ENCODE measurements at regions not wholly inside any gene's neighbourhood (a gene's known extent, or its start where the extent isn't known, plus 50 kb on each side); places are given as distances from the start of the nearest gene placed in this dataset.

DNA sequence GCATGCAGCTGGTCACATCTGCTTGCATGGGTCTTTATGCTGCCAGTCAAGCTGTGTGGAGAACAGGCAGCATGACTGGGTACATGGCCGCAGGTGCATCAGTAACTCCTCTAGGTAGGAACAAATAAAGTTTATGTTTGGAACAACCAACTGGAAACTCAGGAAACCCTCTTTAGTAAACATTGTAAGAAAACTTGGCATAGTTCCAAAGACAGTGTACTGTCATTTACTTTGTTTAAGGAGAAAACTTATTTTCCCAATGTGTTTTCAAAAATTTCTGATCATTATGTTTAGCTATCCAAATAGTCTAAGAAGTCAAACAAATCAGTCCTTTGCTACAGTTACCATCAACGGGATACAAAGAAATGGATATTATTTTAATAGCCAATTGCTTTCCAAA lies 386.0 kb downstream of the CHSY3 start:
- no peak for DNase-seq

DNA sequence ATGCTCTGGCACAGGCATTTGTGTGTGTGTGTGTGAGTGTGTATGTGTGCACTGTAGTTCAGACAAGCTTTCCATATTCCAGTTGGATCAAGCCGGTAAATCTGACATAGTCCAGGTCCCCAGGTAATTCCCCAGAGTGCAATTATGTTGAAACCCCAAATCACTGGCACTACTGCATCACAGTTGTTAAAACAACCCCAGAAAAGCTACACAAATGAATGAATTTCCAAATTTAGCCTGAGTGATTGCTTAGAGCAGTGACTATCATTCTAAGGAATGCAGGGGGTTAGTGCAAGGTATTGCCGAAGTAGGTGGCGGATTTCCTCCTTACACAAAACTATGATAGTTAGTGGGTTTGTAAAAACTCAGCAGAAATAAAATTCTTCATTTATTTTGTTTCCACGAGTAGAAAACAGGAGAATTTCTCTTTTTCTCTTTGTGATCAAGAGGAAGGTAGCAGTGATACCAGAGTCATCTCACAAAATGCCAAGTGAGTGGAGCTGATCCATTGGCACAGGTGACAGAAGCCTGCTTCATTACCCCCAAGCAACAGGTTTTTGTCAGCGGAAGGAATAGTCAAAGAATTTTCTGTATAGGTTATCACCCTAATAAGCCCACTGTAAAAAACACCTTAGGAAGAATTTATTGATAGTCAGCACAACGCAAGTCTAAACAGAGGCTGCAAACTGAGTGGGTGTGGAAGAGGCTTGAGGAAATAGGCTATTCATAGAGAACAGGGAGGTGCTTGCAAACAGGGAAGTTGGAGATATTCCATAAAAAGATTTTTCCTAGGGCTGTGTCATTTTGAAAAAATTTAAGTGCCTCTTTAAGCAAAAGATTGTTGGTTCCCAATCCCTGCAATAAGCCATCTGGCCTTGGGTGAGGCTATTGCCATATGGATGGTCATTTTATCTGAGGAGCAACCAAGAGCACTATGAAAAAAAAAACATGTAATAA lies 385.1 kb downstream of the CHSY3 start:
- no peak for DNase-seq

DNA sequence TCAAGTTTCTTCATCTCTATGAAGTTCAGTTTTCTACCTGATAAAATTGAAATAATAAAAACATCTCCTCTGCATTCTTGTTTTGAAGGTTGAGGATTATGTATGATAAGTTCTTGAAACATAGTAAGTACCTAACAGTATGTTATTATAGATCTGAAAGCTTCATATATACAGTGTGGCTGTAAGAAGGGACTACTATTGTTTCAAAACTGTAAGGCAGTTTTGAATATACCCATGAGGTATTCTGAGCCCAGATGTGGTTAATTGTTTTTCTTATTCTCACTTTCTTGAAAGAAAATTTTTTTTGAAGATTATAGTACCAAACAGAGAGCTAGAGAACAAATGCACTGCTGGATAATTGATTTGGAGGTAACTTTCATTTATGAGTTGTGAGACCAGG lies 383.2 kb downstream of the CHSY3 start:
- DNase-seq: no peak

DNA sequence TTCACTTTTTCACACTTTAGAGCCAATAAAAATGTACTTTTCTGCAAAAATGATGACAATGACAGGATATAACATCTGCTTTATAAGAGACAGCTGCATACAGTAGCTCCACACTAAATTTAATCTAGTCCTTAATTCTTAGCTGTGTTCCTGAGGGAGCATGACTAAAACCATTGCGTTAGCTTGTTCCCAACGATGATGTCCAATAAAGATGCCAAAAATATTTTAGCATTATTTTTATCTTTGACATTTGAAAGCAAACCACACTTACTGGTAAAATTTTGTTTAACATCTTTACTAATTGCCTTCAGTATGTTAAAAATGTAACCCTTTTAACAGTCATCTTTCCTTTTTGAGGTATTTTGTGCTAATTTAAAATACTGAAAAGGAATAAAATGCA lies 382.7 kb downstream of the CHSY3 start:
- DNase-seq: no peak

DNA sequence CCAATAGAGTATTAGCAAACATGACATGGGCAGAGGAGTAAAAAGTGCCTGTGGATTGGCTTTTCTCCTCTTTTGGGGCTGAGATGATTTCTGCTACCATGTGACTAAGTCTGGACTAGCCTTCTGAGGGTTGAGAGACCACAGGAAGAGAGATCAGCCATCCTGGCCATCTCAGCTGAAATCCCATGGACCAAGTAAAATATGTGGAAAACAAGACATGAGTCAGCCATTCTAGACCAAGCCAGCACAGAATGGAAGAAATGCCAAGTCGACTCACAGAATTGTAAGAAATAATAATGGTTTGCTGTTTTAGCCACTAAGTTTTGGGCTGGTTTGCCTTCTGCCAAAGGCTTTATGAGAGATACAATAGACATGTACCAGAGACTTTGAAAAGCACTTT lies 377.8 kb downstream of the CHSY3 start:
- no peak for DNase-seq

DNA sequence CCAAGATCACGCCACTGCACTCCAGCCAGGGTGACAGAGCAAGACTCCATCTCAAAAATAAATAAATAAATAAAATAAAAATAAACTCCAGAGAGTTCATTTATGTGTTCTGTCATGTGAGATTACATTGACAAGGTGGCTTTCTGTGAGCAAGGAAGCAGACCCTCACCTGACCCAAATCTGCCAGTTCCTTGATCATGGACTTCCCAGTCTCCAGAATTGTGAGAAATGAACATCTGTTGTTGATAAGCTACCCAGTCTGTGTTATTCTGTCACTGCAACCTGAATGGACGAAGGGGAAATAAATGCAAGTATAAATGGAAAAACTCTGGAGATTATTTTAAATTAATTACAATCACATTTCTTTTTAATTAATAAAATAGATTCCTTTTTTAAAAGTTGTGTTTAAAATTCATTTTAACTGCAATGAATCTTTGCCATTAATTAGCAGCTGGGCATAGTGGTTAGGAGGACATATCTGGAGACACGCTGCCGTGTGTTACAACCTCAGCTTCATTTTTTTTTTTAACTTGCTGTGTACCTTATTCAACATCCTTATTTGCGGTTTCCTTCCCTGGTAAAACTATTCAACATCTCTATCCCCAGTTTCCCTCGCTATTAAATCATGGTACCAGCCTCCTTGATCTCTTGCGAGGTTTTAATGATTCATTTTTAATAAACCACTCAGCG lies 376.4 kb downstream of the CHSY3 start:
- no peak for DNase-seq

DNA sequence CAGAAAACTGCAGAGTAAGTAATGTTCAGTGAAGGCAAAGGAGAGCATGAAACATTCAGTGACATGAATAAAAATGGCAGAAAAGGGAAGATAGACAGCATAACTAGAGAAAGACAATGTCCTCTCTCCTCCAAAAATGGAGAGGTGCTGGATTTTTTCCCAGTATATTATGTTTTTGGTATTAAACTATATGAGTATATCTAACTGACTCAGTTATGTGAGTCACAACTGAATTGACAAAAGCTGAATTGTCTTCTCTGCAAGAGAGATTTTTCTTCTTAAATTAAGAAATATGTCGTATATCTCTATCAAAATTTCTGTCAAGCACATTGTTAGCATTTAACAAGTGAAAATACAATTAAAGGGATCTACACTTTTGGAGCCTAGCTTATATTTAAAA lies 375.1 kb downstream of the CHSY3 start:
- no peak for DNase-seq

DNA sequence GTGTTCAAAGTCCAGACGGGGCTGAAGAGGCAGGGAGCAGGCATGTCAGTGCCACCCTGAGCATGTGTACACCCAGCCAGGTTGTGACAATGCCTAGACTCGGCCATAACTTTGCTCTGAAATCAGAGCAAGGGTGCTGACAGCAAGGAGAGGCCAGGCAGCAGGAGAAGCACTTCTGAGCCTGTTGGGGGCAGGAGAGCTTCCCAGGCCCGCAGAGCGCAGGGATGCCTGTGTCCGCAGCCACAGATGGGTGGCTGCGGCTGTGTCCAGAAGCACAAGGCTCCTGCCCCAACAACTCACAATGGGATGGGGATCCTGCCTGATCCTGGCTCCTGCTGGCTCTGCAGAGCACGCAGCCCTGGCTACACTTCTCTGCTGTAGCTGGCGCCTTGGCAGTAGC lies 373.9 kb downstream of the CHSY3 start:
- no peak for DNase-seq

DNA sequence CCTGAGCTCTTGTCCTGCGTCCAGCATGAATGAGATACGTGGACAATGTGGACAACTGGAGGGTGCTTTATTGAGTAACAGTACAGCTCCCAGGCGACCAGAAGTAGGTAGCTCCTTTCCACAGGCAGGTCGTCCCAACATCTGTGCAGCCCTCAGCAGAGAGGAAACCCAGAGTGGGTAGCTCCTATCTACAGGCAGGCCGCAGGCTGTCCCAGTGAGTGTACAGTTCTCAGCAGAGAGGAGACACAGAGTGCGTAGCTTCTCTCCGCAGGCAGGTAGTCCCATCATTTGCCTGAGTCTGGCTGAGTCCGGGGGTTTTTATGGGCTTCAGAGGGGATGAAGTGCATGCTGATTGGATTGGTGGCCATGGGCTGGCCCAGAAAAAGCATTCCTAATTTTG lies 373.3 kb downstream of the CHSY3 start:
- no peak for DNase-seq

DNA sequence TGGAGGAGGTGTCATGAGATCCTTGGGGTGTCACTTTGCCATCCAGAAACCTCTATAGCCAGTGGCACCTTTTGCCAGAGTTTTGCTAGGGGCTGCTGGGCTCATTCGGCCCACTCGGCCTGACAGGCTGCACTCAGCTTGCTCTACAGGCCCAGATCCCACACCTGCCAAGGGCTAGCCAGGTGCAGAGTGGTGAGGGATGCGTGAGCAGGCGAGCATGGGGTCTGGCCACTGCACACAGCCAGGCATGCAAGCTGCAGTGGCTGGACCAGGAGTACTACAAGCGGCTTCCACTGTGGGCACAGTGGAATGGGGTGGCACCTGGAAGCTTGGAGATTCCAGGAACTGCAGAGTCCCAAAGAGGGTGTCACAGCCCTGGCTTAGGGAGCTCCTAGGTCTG lies 372.7 kb downstream of the CHSY3 start:
- no peak for DNase-seq

DNA sequence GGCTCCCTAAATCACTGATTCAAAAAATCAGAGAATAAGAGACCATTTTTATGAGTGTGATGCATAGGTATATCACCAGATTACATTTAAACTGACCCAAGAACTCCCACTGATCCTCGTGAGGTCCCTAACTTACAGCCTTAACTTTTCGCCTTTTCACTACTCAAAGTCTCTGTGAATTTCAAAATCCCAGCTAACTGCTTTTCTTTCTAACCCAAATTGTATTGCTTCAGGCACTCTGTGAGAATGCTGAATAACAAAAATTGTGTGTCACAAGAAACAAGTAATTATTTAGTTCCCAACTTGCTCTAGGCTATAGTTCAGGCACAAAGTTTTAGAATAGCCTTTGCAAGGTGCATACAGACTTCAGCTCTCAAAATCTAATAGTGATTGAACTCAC lies 368.6 kb downstream of the CHSY3 start:
- DNase-seq: no peak

DNA sequence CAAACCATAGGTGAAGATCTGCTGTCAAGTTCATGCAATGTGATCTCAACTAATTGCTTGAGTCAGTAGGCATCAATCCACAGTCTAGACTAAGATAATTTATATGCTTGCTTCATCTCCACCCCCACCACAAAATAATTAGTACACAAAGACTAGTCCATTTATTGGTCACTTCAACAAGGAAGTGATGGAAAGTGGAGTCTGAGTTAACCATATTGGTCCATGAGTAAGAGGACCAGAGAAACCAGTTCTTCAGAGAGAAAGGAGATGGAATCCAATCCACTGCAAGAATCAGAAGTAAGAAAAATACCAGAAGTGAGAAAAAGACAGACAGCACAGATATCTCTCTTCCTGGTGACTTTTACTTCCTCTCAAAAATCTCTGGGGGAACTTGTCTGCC lies 366.5 kb downstream of the CHSY3 start:
- DNase-seq: no peak

DNA sequence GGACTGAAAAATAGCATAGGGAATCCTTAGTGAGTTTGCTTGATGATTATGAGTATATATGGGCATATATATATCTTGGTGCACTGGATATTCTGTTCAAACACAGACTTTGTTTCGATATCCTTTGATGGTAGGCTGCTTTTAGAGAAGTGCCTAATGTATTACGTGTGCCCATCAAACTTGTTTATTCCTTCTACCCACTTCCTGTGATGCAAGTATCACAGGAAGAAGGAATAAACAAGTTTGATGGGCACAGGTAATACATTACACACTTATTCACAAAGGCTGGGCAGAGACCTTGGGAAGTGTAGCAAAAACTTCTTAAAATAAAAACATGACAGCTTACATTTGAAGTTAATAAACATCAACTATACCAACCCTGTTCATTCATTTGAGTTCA lies 364.2 kb downstream of the CHSY3 start:
- no peak for DNase-seq

DNA sequence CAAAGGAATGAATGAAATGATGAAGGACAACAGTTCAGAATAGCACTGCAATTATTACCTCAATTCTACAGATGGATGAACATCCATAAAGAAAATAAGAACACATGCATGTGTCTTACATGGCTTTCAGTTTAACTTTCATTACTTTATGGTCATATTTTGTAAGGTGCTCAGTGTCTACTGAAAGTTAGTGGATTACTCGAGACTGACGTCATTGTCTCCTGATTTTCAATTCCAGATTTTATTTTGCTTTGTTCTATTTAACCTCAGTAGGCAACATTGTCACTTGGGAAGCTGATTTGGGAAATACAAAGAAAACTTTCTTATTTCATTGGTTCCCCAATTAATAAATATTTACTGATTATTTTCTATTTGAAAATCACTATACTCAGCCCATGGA lies 363.7 kb downstream of the CHSY3 start:
- no peak for DNase-seq

DNA sequence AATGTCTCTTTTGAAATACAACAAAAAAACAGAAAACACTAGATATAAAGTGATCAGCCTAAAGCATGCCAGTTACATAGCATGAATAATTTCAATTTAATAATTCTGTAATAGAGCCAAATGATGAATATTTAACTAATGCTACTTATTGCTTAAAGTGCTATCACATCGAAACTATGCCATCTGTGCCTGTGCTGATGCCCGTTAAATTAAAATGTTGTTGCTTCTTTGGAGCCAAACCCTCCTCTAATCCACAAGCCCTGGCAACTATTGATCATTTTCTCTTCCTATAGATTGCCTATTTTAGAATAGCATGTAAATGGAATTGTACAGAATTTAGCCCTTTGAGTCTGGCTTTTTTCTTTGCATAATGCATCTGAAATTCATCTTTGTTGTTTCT lies 356.2 kb downstream of the CHSY3 start:
- no peak for DNase-seq

DNA sequence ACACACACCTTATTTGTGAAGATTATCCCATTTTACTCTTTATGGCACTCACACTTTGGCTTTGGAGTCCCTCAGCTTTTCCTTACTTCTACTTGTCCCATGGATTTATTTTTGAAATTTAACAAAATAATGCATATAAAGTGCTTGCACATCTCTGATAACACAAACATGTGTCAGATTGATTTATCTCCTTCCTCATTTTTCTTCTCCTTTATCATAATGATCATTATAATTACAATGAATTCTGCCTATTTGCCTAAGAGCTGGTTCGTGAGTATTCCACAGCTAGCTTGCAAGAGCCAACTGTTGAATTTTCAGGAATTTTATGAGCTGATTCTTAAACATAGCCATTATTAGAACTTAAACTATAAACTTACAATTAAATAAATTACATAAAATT lies 347.7 kb downstream of the CHSY3 start:
- DNase-seq: no peak

DNA sequence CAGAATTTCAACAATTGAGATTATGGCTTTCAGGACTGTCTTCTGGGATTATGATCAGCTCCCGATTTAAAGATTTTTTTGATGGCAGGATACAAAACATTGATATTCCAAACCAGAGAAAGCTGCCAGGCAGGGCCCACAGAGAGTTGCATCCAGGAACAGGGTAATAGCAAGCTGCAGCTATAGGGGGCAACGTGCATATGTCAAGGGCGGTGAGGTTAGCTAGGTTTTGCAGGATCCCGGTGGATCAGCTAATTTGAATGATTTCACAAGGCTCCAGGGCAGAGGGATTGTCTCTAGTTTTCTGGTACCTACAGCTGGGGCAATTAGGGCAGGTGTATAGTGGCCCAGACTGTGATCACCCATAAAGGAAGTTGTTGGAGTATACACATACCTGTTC lies 339.4 kb downstream of the CHSY3 start:
- DNase-seq: no peak

DNA sequence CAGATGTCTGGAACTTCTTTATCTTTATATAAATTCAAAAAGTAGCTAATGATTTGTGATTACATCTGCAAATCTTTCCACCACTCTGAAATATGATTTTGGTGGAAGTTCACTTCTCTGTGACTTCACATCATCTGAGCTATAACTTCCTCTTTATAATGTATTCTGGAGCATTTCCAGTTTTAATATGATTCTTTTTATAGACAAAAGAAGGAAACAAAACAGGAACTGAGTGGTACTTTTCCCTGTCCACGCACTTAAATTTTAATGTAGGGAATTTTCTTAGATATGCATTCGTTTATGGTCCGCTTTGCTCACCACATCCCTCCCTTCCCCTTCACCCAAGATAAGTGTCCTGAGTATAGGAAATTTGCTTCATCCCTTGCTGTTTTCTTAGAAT lies 333.5 kb downstream of the CHSY3 start:
- DNase-seq: no peak

Data from DMS79 (cell line).